Gastrocnemius medialis (tissue), 4 donors: ENCODE measurements at regions not wholly inside any gene's neighbourhood (a gene's known extent, or its start where the extent isn't known, plus 50 kb on each side); places are given as distances from the start of the nearest gene placed in this dataset.

Source experiments
- CTCF ChIP-seq, 5 experiments: fragments of 450-650 bp in 3 of 5; fragments of 200-600 bp in 2 of 5; sonication (generic) in 2 of 5; IDR thresholded peaks in 4 of 5; conservative IDR thresholded peaks in 1 of 5; 1 replicate in 4 of 5; 2 replicates in 1 of 5; pipeline ENCODE4 v1.5.1; 2016 to 2019; ENCODE audit warnings: antibody characterized with exemption in 5 of 5, mild to moderate bottlenecking in 3 of 5, moderate library complexity in 3 of 5
- POLR2A ChIP-seq, 2 donors: fragments of 450-650 bp; IDR thresholded peaks; one replicate each; pipeline ENCODE4 v1.6.1; 2017; ENCODE audit warnings: antibody characterized with exemption in 2 of 2, mild to moderate bottlenecking in 2 of 2, moderate library complexity in 2 of 2

GRCh38 chr9:134967547-134967930 is 49.8 kb upstream of the FCN1 start:
- no peak for TF ChIP-seq CTCF (IDR thresholded peaks at IDR 0.05 in 4 of 5, conservative IDR thresholded peaks at IDR 0.05 in 1 of 5)
- no peak for TF ChIP-seq POLR2A (IDR thresholded peaks at IDR 0.05)
